Breast epithelium (tissue), 4 donors: ENCODE measurements at regions not wholly inside any gene's neighbourhood (a gene's known extent, or its start where the extent isn't known, plus 50 kb on each side); places are given as distances from the start of the nearest gene placed in this dataset.

Experiments used
- DNase-seq, 2 donors: peaks; one replicate each; pipeline ENCODE4 v3.0.0-alpha.2; 2019; ENCODE audit warnings: low spot score in 2 of 2
- H3K27ac ChIP-seq, 2 donors: fragments of 200-600 bp; sonication (generic) in 1 of 2; one replicate each; pipeline ENCODE4 v1.5.1; 2016 to 2019; ENCODE audit warnings: mild to moderate bottlenecking in 1 of 2
- H3K27me3 ChIP-seq, 2 donors: fragments of 200-600 bp; sonication (generic) in 1 of 2; one replicate each; pipeline versions ENCODE4 v1.5.1 to v1.6.0; 2017 to 2019; ENCODE audit warnings: control low read depth in 1 of 2, mild to moderate bottlenecking in 1 of 2
- H3K36me3 ChIP-seq: fragments of 200-600 bp; one replicate; pipeline ENCODE4 v1.5.1; 2019
- H3K4me1 ChIP-seq, 2 donors: fragments of 200-600 bp; sonication (generic); one replicate each; pipeline ENCODE4 v1.5.1; 2016 to 2019; ENCODE audit warnings: control low read depth in 1 of 2
- H3K4me3 ChIP-seq, 3 donors: fragments of 200-600 bp; sonication (generic); 1 replicate in 2 of 3; 2 replicates in 1 of 3; pipeline ENCODE4 v1.5.1; 2016 to 2019; ENCODE audit warnings: mild to moderate bottlenecking in 3 of 3, moderate library complexity in 2 of 3
- H3K9me3 ChIP-seq, 2 donors: fragments of 200-600 bp; sonication (generic) in 1 of 2; one replicate each; pipeline ENCODE4 v1.5.1; 2016 to 2019; ENCODE audit warnings: control low read depth in 1 of 2
- POLR2A ChIP-seq: fragments of 450-650 bp; IDR thresholded peaks from one replicate; pipeline ENCODE4 v1.6.1; 2016; ENCODE audit warnings: antibody characterized with exemption, mild to moderate bottlenecking, moderate library complexity
- POLR2AphosphoS5 ChIP-seq, 3 donors: sonication (generic); formaldehyde crosslinking; IDR thresholded peaks; one replicate each; pipeline ENCODE4 v1.6.1; 2017; ENCODE audit warnings: antibody characterized with exemption in 3 of 3
- intact Hi-C: fragments of 100-400 bp; cut with DNase I; formaldehyde crosslinking; loops from one replicate; pipeline ENCODE4 v1.15.1; 2023; ENCODE audit warnings: low total_unique reads
- TF ChIP-seq, protein P1 (sequence below), 3 donors: fragments of 450-650 bp; IDR thresholded peaks; one replicate each; pipeline ENCODE4 v1.5.1; 2016 to 2017; ENCODE audit warnings: antibody characterized with exemption in 3 of 3, mild to moderate bottlenecking in 3 of 3, moderate library complexity in 3 of 3

DNA sequence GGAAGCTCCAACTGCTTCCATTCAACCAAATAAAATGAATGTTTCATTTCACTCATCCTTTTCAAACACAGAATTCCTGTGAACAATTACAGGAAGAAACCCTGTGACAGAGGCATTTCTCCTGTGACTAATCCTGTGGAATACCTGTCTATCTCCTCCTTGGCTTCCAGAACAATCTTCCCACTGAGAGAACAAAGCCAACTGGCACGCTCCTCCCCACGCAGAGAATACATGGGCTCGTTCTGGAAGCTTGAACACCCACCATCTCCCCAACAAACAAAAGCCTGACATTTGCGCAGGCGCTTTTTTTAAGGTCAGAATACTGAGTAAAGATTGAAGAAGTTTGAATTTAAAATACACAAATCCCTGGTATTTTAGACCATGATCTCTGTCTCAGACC lies 104.7 kb upstream of the SLC66A3 start:
- no peak for DNase-seq
- Histone ChIP-seq H3K4me1 (no peaks in the 10 kb centered on the region), H3K9me3 (no peaks in the 10 kb centered on the region), H3K27ac (no peak overlapping the region), H3K27me3 (no peaks in the 10 kb centered on the region), H3K4me3 (no peak overlapping the region), H3K36me3 (no peaks in the 10 kb centered on the region)
- intact Hi-C loops = loop anchor here (5.0 kb wide), 1 partner anchor 653 kb away; no protein-coding TSS in a partner anchor
- TF ChIP-seq POLR2AphosphoS5 (IDR thresholded peaks at IDR 0.05) (no peak), POLR2A (no peak)
- TF ChIP-seq, protein P1, sequence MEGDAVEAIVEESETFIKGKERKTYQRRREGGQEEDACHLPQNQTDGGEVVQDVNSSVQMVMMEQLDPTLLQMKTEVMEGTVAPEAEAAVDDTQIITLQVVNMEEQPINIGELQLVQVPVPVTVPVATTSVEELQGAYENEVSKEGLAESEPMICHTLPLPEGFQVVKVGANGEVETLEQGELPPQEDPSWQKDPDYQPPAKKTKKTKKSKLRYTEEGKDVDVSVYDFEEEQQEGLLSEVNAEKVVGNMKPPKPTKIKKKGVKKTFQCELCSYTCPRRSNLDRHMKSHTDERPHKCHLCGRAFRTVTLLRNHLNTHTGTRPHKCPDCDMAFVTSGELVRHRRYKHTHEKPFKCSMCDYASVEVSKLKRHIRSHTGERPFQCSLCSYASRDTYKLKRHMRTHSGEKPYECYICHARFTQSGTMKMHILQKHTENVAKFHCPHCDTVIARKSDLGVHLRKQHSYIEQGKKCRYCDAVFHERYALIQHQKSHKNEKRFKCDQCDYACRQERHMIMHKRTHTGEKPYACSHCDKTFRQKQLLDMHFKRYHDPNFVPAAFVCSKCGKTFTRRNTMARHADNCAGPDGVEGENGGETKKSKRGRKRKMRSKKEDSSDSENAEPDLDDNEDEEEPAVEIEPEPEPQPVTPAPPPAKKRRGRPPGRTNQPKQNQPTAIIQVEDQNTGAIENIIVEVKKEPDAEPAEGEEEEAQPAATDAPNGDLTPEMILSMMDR (IDR thresholded peaks at IDR 0.05) = no peak

DNA sequence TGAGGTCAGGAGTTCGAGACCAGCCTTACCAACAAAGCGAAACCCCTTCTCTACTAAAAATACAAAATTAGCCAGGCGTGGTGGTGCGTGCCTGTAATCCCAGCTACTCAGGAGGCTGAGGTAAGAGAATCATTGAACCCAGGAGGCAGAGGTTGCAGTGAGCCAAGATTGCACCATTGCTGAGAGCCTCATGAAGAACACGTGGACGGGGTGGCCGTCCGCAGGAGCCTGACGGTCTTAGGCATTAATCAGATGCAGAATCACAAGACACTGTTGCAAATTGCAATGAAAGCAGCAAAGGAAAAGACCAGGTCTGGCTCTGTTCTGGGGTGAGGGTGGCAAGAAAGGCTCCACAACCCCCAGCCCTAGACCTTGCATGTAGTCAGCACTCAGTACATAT lies 104.0 kb upstream of the SLC66A3 start:
- no peaks in the 10 kb centered on the region for H3K27me3 ChIP-seq
- no peak overlapping the region for H3K4me3 ChIP-seq
- H3K36me3 ChIP-seq = no peaks in the 10 kb centered on the region
- no peak overlapping the region for H3K27ac ChIP-seq
- no peak for DNase-seq
- intact Hi-C loops = loop anchor here (5.0 kb wide), 1 partner anchor 654 kb away; no protein-coding TSS in a partner anchor
- H3K9me3 ChIP-seq = no peaks in the 10 kb centered on the region
- TF ChIP-seq POLR2AphosphoS5 (IDR thresholded peaks at IDR 0.05) (no peak), POLR2A (no peak)
- TF ChIP-seq, protein P1 (IDR thresholded peaks at IDR 0.05) = no peak
- H3K4me1 ChIP-seq = no peaks in the 10 kb centered on the region

DNA sequence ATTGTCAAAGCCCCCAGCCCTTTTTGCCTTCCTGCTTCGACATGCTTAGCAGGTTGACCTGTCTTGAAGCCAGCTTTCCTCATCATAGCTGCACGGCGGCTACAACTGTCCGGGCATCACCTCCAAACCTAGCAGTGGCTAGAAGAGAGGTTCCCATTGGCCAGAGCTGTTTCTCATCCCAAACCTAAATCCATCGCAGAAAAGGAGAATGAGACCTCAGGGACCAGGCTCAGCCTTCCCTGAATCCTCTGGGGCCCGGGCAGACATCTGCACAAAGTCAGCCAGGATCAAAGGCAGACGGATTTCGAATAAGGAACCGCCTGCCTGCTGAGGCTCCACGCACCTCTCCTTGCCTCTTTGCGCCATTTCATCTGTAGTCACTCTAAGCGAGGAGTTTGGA lies 101.7 kb upstream of the SLC66A3 start:
- intact Hi-C loops = loop anchor here (5.0 kb wide), 1 partner anchor 656 kb away; no protein-coding TSS in a partner anchor
- TF ChIP-seq POLR2A = no peak
- no peak for TF ChIP-seq POLR2AphosphoS5 (IDR thresholded peaks at IDR 0.05)
- TF ChIP-seq, protein P1 (IDR thresholded peaks at IDR 0.05) = no peak
- no peak for DNase-seq
- Histone ChIP-seq H3K36me3 (no peaks in the 10 kb centered on the region), H3K4me1 (no peaks in the 10 kb centered on the region), H3K27ac (no peak overlapping the region), H3K9me3 (no peaks in the 10 kb centered on the region), H3K27me3 (no peaks in the 10 kb centered on the region), H3K4me3 (no peak overlapping the region)

DNA sequence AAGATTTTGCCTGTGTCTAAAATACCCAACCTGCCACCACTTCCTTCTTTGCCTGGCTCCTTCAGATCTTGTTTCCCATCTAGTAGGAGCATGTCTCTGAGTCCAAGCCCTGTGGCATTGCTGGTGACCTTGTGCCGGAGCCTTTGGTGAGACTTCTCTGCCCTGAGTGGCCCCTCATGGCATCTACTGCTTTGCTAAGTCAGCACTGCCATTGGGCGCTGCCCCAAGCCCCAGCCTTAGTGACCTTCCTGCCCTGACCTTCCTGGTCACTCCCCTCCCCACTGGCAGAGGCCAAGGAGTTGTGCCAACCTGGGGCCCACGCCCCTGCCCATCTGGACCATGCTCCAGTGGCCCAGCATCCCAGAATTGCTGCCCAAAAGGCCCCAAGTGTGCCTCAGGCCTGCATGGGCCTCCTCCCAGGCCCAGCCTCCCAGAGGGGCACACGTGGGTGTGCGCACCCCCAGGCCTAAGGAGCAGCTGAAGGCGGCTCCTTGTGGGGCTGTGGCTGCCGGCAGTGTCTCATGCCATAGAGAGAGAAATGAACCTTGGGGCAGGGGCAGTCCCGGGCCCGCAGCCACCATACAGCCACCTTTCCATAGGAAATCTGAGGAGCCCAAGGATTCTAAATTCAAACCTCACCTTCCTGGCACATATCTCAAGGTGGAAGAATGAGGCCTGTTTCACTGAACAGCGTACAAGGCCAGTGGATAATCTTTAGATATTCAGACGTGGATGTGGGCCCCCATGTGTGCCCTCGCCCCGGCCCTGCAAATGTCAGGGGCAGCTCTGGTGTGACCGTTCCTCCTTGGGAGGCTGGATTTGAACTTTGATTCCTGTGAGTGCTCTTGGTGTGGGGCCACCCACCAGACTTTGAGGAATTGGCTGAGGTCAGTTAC lies 100.2 kb upstream of the SLC66A3 start:
- TF ChIP-seq, protein P1 (IDR thresholded peaks at IDR 0.05) = no peak
- TF ChIP-seq POLR2AphosphoS5 (IDR thresholded peaks at IDR 0.05) (no peak), POLR2A (no peak)
- intact Hi-C loops = loop anchor here (5.0 kb wide), 1 partner anchor 658 kb away; no protein-coding TSS in a partner anchor
- Histone ChIP-seq H3K9me3 (peaks cover 0 to 3% of the 10 kb centered on the region in 2 donors), H3K36me3 (no peaks in the 10 kb centered on the region), H3K4me1 (no peaks in the 10 kb centered on the region), H3K27ac (no peak overlapping the region), H3K4me3 (no peak overlapping the region), H3K27me3 (no peaks in the 10 kb centered on the region)
- no peak for DNase-seq

DNA sequence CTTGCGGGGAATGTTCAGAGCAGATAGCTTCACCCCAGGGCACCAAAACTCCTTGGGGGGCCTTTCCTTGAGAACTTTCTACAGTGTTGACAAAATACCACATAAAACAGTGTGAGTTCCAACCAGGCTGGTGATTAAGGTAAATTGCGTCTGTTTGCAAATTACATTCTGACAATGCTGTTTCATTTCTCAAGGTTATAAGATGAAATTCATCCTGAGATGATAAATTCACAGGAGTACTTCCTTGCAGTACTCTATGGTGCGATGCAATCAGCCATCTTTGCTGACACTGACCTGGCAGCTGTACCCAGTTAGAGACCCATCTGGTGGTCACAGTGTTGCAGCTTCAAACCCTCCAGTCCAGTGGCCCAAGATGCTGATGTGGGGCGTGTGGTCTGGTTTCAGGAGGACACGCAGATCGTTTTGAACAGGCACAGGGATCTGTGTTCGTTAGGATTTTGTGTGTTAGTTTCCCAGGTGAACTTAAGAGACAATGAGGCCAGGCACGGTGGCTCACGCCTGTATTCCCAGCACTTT lies 99.5 kb upstream of the SLC66A3 start:
- TF ChIP-seq, protein P1 (IDR thresholded peaks at IDR 0.05) = no peak
- TF ChIP-seq POLR2AphosphoS5 (IDR thresholded peaks at IDR 0.05) (no peak), POLR2A (no peak)
- no peak overlapping the region for H3K4me3 ChIP-seq
- H3K27ac ChIP-seq = no peak overlapping the region
- H3K9me3 ChIP-seq = peaks cover 0 to 11% of the 10 kb centered on the region in 2 donors
- no peaks in the 10 kb centered on the region for H3K27me3 ChIP-seq
- no peak for DNase-seq
- H3K4me1 ChIP-seq = no peaks in the 10 kb centered on the region
- no peaks in the 10 kb centered on the region for H3K36me3 ChIP-seq
- intact Hi-C loops = no loop called here
